ENCODE measurements at regions not wholly inside any gene's neighbourhood (a gene's known extent, or its start where the extent isn't known, plus 50 kb on each side); places are given as distances from the start of the nearest gene placed in this dataset.

GRCh38 chr14:66039495-66039894 is 446.7 kb upstream of the CCDC196 start:
- ATAC-seq: no peak
- TF ChIP-seq RARB (CRISPR knock-in tag; IDR thresholded peaks at IDR 0.05): no peak
- no peak for TF ChIP-seq TCF4 (CRISPR knock-in tag; IDR thresholded peaks at IDR 0.05; ENCODE audit: borderline replicate concordance)
- TF ChIP-seq ZNF565 (CRISPR knock-in tag; conservative IDR thresholded peaks at IDR 0.05; ENCODE audit: low read depth): no peak
- no peak for TF ChIP-seq PPARA (CRISPR knock-in tag; IDR thresholded peaks at IDR 0.05; ENCODE audit: borderline replicate concordance)
- TF ChIP-seq ZC3H10 (CRISPR knock-in tag; IDR thresholded peaks at IDR 0.05): no peak

GRCh38 chr14:66041582-66041981 is 444.6 kb upstream of the CCDC196 start:
- no peak for ATAC-seq
- TF ChIP-seq CREB5 (CRISPR knock-in tag; IDR thresholded peaks at IDR 0.05; ENCODE audit: low read depth) (no peak), SNAI2 (CRISPR knock-in tag; IDR thresholded peaks at IDR 0.05) (no peak), ZFP30 (CRISPR knock-in tag; IDR thresholded peaks at IDR 0.05) (no peak), ESRRG (CRISPR knock-in tag; IDR thresholded peaks at IDR 0.05) (no peak), ZNF70 (CRISPR knock-in tag; IDR thresholded peaks at IDR 0.05) (no peak), GLIS3 (CRISPR knock-in tag; IDR thresholded peaks at IDR 0.05) (no peak), BACH2 (CRISPR knock-in tag; IDR thresholded peaks at IDR 0.05; ENCODE audit: borderline replicate concordance) (no peak), ZNF8 (CRISPR knock-in tag; IDR thresholded peaks at IDR 0.05) (no peak), ZFP3 (CRISPR knock-in tag; IDR thresholded peaks at IDR 0.05) (no peak)

GRCh38 chr14:66043921-66044320 is 442.2 kb upstream of the CCDC196 start:
- no peak for ATAC-seq
- TF ChIP-seq ZNF565 (CRISPR knock-in tag; conservative IDR thresholded peaks at IDR 0.05; ENCODE audit: low read depth) (no peak), ZNF70 (CRISPR knock-in tag; IDR thresholded peaks at IDR 0.05) (no peak), ISL1 (CRISPR knock-in tag; IDR thresholded peaks at IDR 0.05) (no peak), ZNF8 (CRISPR knock-in tag; IDR thresholded peaks at IDR 0.05) (no peak), ARNTL (CRISPR knock-in tag; IDR thresholded peaks at IDR 0.05; ENCODE audit: borderline replicate concordance, low read depth) (no peak), TSHZ2 (CRISPR knock-in tag; IDR thresholded peaks at IDR 0.05) (no peak), ZFP3 (CRISPR knock-in tag; IDR thresholded peaks at IDR 0.05) (no peak), POU6F1 (CRISPR knock-in tag; IDR thresholded peaks at IDR 0.05; ENCODE audit: borderline replicate concordance, low read depth) (no peak), ESRRG (CRISPR knock-in tag; IDR thresholded peaks at IDR 0.05) (no peak), BACH2 (CRISPR knock-in tag; IDR thresholded peaks at IDR 0.05; ENCODE audit: borderline replicate concordance) (no peak), SNAI2 (CRISPR knock-in tag; IDR thresholded peaks at IDR 0.05) (no peak), OSR1 (CRISPR knock-in tag; IDR thresholded peaks at IDR 0.05) (no peak), ZFP30 (CRISPR knock-in tag; IDR thresholded peaks at IDR 0.05) (no peak), RARB (CRISPR knock-in tag; IDR thresholded peaks at IDR 0.05) (no peak), TCF4 (CRISPR knock-in tag; IDR thresholded peaks at IDR 0.05; ENCODE audit: borderline replicate concordance) (no peak), CSRNP3 (CRISPR knock-in tag; IDR thresholded peaks at IDR 0.05) (no peak), ZC3H10 (CRISPR knock-in tag; IDR thresholded peaks at IDR 0.05) (no peak), PPARA (CRISPR knock-in tag; IDR thresholded peaks at IDR 0.05; ENCODE audit: borderline replicate concordance) (no peak), PATZ1 (CRISPR knock-in tag; IDR thresholded peaks at IDR 0.05; ENCODE audit: borderline replicate concordance) (no peak)

All from SK-N-SH treated with all-trans-retinoic acid at 6 μM for 48 hours (cell line).